NCI-H69 (cell line): ENCODE measurements at regions not wholly inside any gene's neighbourhood (a gene's known extent, or its start where the extent isn't known, plus 50 kb on each side); places are given as distances from the start of the nearest gene placed in this dataset.
"Not testable (repeated sequence)": the region's sequence is repeated elsewhere in the genome, so short reads cannot be mapped to it uniquely, and the experiment has no call there.

ENCODE experiments used
- DNase-seq: peaks from one replicate; lab custom pipeline; 2025; lab: John Stamatoyannopoulos, UW

DNA sequence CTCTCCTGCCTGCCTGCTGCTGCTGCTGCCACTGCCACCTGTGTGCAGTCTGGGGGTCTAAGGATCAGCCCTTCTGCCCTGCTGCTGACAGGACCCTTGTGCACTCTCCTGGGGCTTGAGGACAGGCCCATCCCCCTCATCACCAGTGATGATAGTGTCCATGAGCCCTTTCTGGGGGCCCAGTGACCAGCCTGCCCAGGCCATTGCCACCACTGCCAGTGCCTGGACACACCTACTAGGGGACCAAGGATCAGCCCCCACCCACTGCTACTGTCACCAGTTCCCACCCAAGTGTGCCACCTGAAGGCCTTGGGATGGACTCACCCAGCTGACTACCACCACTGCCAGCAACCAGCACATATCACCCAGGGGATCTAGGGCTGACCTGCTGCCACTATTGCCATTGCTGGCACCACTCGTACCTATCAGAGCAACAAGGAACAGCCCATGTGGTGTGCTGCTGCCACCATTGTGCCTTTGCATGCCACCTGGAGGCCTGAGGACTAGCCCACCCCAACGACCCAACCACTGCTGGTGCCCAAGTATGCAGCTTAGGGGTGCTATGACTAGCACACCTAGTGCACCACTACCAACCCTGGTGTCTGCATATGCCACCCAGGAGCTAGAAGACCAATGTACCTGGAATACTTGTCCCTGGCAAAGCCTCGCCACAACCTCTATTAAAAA, 994.3 kb downstream of the PCDH17 start:
- no peak for DNase-seq

DNA sequence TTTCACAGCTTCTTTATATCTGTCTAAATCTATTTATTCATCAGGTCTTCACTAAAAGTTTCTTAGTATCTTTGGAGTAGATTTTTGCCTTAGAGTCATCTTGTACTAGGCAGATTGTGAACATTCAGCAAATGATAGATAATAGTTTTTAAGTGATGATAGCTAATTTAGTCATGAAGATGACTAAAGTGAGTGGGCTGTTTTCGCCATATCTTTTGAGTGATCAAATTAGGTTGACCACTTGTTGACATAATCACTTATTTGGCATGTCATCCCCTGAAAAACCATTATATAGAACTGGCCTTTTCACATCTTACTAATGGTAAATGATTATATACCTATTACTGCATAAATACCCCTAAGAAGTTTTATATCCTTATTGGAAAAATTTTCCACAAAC, 999.2 kb downstream of the PCDH17 start:
- DNase-seq, result no peak

DNA sequence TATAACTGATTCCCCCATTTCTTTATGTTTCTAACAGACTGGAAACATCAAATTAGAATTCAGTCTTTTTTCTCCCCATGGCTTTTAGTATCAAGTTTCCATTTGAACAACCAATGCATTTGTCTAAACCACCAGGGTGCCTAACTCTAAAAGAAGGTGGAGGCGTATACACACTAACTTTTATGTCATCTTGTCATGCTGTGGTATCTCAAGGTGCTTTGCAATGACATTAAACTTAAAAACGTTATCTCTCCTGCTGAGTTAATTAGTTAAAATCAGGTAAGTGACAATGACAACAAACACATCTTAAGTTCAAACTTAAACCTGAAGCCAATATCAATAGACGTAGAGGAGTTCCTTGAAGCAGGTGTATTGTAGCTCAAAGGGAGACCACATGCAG, 1001.7 kb downstream of the PCDH17 start:
- peak; percentile 78 for DNase-seq

DNA sequence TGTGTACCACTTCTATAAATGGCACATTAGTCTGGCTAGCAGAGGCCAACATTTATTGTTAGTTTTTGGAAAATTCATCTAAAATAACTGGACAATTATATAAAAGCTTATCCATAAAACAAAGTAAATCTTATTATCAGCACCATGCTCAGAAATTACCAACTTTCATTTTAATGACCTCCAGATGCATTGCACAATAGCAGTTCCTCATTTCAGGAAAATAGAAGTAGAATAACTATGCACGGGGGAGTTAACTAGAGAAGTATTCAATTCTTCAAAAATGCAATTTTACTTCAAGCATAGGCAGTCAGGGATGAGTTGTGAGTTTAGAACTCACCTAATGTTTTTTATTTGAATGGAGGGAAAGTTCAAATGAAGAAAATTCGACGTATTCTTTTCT, 1023.5 kb downstream of the PCDH17 start:
- no peak for DNase-seq

DNA sequence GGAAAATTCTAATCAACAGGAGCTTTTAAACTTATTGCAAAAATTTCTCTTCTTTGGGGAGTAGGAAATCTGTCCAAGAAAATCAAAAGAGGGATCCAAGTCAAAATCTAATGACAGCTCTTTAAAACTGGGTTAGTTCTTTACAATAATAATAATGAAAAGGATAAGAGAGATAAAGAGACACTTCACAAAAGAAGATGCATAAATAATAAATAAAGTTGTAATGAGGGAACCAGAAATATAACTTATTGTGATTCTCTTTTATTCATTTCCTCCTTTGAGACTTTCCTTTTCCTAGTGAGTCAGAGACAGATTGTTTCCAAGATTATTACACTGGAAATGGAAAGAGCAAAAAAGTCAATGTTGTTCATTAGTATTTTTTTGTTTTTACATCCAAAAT, 1029.3 kb downstream of the PCDH17 start:
- no peak for DNase-seq

DNA sequence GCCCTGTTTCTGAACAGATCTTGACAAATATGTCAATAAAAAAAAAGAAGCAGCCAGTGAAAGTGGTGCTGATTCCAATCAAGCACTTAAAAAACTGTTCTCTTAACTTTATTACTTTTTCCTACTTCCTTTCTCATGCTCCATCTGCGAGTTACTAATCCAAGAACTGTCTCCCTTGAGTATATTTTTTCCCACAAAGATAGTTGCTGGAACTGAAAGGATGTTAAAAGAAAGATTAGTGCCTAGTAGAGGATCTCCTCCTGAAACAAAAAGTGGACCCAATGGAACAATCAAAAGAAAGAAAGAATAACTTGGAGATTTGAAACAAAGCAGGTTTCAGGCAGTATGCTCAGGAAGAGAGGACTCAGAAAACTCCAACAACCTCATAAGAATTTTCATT, 1034.8 kb downstream of the PCDH17 start:
- no peak for DNase-seq

DNA sequence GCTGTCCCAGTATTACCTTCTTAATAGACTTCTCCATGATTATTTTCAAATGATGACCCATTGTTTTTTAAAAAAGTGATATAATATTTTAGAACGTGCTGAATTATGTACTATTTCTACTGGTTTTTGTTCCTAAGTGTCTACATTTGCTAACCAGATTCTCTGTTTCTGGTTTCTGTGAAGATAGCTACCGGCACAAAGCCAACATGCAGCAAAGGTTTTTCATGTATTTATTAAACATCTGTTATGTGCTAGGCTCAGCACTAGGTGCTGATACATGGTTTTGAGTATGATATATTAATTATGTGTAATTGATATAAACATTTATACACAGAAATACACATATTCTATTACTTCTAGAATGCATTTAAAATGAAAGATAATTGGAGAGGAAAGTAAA, 1035.6 kb downstream of the PCDH17 start:
- no peak for DNase-seq

DNA sequence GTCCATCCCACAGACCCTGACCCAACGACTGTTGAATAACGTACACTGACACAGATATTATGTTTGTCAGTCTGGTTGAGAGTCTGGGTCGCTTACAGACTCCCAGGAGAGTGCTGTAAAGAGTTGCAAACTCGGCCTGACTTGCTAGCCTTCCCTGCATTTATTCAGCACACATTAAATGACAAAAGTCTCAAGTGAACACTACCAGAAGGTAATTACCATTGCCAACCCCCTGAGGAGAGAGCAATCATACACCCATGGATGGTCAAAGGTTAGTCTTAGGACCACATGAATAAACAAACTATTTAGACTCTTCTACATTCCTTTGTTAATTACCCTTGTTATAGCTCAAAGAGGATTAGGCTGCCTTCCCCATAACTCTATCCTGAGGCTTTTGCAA, 1048.6 kb downstream of the PCDH17 start:
- DNase-seq, result peak; percentile 78

DNA sequence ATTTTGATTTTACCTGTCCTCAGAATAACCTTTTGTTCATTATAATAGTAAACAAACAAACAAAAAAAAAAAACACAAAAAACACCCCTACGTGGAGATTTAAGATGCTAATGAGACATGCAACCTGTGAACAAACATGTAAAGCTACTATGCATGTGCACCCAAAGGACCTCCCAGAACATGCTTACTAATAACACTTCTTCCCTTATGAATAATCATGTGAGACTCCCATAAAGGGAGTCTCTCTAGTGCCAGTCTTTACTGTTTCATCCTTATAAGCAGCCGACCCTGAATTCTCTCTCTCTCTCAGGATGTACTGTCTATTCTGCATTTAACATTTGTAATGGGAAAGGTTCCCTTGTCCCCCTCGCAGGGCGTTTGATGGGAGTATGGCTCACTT, 1051.1 kb downstream of the PCDH17 start:
- no peak for DNase-seq

DNA sequence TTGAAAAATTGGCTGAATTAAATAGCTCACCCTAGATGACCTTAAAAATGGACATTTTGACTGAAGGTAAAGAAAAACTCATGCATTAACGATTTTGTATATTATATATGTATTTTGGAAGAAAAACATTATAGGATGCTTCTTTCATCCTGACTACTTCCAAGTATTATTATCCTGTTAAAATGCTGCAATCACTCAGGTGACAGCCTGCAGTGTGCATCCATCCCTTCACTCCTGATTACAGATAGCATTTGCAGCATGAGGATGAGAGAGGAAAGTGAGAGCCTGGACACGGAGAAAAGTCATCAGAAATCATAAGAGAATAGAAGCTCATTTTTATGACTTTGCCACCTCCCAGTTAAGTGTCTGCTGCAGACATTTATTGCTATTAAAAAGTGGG, 1055.6 kb downstream of the PCDH17 start:
- no peak for DNase-seq

DNA sequence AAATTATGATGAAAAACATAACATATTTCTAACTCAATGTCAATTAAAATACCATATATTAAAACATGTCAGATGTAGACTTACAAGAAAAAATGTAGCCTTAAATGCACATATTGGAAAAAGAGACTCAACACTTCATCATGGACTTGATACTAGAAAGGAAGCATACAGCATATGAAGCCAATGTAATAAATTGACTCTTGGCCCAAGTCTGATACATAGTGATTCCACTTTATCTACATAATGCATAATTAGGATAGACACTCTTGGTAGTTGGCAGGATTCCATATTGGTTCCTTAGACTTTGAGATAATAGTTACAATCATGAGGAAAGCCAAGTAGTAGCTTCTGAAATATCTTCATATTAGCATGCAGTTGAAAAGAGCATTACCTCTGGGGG, 1067.0 kb downstream of the PCDH17 start:
- DNase-seq, result peak; percentile 8

DNA sequence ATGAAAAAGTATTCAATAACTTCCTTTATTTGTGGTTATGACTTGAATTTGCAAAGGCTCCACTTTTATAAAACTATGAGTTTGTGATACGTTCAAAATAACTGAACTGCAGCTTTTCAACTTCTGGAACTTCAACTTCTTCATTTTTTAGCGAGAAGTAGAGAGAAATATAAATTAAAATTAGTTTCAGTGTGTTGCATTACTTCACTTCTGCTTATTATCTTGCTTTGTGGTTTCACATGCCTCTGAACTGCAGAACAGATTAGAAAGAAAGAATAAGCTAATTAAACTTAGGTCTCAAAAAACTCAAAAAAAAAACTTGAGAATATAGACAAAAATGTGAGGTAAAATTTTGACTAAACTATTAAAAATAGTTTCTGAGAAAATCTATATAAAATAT, 1073.4 kb downstream of the PCDH17 start:
- no peak for DNase-seq

DNA sequence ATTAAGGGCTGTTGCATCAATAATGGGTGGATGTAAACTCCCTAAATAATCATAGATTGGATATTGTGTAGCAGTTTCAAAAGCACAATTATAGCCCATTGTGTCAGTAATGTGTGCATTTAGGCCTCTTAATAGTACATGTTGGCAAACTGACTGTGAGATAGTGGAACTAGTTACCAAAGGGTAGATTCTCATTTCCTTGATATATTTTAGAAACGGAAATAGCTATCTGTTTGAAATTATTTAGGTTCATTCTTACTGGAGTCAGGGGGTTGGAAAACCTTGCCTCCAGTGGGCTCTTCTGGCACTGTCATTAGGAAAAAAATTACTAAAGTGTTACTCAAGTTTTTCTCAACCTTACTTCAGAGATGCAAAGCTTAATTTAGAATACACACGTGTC, 1074.9 kb downstream of the PCDH17 start:
- DNase-seq, result peak; percentile 3

DNA sequence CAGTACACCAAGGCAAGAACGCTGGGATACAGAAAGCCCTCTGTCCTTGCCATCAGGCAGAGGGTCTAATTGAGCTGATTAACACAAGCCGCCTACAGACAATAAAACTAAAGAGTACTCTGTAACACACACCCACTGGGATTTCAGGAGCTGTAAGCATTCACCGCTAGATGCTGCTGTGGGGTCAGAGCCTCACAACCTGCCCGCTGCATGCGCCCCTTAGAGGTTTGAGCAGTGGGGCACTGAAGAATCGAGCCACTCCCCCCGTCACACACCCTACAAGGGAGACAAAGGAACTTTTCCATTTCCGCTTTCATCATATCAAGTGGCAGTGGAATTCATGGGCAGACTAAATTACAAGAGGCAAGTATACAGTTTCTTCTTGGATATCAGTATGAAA, 1080.6 kb downstream of the PCDH17 start:
- DNase-seq, result peak; percentile 62

DNA sequence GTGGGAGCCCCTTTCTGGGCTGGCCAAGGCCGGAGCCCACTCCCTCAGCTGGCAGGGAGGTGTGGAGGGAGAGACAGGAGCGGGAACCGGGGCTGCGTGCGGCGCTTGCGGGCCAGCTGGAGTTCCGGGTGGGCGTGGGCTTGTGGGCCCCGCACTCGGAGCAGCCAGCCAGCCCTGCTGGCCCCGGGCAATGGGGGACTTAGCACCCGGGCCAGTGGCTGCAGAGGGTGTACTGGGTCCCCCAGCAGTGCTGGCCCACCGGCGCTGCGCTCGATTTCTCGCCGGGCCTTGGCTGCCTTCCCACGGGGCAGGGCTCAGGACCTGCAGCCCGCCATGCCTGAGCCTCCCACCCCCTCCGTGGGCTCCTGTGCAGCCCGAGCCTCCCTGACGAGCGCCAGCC, 1082.5 kb downstream of the PCDH17 start:
- DNase-seq, result not testable (repeated sequence)

DNA sequence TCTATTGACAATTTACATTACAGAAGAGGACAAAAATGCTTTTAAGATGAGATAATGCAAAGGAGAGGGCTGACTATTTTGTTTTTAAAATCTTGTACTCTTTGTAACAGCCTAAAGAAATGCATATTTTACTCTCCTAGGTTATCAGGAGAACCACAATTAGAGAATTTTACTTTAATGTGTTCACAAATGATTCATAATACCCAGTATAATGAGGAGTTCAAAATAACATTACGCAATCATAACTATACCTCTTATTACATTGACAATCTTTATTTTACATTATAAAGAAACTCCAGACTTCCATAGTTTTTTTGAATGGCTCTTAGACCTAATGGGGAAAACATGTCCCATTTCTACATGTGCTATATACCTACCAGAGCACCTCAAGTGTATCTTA, 1089.7 kb downstream of the PCDH17 start:
- no peak for DNase-seq

DNA sequence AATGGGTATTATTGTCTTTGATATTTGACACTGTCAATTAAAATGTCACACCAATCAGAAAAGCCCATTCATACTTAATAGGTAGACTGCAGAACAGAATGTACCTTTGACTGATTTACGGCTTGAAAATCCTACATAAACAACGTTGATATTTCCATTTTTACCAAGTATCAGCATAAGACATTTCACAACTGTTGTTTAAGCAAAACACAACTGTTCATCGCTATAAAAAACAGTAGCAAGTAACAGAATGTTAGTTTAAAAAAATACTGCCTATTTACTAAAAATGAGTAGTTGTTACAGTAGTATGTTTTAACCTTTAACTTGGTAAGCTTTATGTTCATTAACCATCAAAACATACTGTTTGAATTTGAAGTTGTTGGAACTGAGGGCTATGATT, 1096.6 kb downstream of the PCDH17 start:
- peak; percentile 78 for DNase-seq

DNA sequence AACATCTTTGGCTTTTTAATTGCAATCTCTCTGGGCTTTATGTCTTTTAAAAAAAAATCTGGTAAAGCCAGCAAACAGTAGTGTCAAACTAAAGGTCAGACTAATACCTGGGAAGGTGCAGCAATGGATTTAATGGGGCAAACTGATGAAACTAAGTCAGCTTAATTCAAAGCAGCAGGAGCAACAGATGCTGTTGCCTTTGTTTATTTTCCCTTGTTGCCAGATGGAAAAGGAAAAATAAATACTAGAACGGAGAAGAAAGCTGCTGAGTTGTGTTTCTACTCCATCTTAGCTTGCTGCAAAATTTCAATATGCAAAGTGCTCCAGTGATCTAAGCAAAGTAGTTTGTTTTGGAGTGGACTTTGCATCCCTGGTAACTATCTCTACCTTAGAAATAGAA, 1097.8 kb downstream of the PCDH17 start:
- peak; percentile 52 for DNase-seq

DNA sequence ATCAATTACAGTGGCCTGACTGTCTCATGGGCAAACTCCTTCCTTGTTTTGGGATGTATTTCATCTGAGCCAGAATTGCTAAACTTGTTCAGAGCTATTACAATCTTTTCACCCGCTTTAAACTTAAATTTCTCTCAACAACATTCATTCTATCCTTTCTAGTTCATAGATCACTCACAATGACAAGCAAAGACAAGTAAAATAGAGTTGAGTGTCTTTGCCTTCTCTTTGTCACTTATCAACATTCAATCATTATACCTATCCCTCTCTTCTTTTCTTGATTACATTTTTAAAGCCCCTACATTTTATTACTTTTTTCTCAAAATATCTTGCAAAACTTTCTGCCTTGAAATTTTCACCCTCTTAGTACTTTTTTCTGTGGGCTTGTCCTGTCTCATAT, 1113.1 kb downstream of the PCDH17 start:
- no peak for DNase-seq

DNA sequence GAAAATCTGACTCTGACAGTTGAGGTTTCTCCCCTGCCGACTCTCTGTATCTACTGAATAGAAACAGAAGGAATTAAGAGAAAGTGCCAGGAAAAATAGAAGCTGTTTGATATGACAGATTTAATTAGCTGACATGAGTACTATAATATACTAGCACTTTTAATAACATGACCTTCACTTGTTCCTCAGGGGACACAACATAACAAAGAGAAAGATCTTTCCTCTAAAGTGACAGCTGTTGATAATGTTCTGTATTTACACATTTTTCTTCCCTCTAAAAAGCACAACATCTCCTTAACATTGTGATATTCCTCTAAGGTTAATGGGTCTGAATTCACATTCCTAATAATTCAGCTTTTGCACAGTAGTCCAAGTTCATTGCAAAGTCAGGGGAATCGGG, 1136.0 kb downstream of the PCDH17 start:
- DNase-seq, result no peak

DNA sequence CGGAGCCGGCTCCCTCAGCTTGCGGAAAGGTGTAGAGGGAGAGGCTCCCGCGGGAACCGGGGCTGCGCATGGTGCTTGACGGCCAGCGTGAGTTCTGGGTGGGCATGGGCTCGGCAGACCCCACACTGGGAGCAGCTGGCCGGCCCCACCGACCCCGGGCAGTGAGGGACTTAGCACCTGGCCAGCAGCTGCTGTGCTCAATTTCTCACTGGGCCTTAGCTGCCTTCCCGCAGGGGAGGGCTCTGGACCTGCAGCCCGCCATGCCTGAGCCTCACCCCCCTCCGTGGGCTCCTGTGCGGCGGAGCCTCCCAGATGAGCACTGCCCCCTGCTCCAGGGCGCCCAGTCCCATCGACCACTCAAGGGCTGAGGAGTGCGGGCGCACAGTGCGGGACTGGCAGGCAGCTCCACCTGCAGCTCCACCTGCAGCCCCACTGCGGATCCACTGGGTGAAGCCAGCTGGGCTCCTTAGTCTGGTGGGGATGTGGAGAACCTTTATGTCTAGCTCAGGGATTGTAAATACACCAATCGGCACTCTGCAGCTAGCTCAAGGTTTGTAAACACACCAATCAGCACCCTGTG, 1141.8 kb downstream of the PCDH17 start:
- no peak for DNase-seq

DNA sequence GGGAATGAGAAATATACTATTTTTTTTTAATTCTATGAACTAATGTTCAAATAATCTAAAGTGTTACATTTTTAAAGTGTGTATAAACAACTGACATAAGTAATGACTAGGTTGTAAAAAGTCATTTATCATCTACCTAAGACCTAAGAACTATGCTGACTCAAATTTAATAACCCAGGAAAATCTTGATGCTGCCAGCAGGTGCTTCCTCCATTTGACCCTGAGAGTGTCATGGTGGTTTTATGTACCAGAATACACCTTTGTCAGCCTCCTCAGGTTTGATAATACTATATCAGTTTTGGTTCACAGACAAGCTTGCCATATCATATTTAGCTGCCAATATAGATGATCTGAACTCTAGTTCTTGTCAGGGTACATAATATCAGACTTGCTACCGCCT, 1151.2 kb downstream of the PCDH17 start:
- DNase-seq, result peak; percentile 33

DNA sequence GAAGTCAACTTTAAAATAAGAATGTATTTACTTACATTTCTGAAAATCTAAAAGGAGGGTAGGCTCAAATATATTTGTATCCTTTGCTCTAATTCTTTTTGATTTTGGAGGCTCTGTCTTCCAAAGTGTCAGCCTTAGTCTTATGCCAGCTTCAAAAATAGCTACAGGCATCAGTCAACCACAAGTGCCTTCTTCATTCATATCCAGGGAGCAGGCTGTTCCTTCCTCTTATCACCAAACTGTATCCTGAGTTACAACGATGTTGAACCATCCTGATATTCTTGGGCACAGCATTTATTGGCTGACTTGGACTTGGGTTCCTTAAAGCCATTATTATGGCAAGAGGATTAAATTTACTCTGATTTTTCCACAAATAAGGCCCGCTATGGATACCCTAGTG, 1161.3 kb downstream of the PCDH17 start:
- DNase-seq, result no peak

DNA sequence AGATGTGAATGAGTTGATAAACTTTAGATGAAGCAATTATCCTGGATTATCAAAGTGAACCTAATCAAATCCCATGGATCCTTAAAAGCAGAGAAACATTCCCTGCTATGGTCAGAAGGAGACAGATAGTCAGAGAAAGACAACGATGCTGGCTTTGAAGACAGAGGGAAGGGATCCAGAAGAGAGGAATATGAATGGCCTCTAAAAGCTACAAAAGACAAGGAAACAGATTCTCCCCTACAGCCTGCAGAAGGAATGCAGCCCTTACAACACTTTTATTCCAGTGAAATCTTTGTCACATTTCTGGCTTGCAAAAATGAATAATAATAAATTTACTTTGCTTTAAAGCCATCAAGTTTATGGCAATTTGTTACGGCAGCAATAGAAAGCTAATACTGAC, 1164.2 kb downstream of the PCDH17 start:
- no peak for DNase-seq
